Peyer's patch (tissue), 4 donors: ENCODE measurements at regions not wholly inside any gene's neighbourhood (a gene's known extent, or its start where the extent isn't known, plus 50 kb on each side); places are given as distances from the start of the nearest gene placed in this dataset.

ENCODE experiments used
- DNase-seq, 3 donors: peaks; one replicate each; pipeline ENCODE4 v3.0.0-alpha.2; 2017 to 2019
- H3K27ac ChIP-seq, 4 donors: fragments of 200-600 bp; sonication (generic); one replicate each; pipeline ENCODE4 v1.5.1; 2016 to 2019
- H3K27me3 ChIP-seq, 2 donors: fragments of 200-600 bp; sonication (generic); one replicate each; pipeline ENCODE4 v1.5.1; 2019
- H3K36me3 ChIP-seq, 3 donors: fragments of 200-600 bp; sonication (generic); one replicate each; pipeline ENCODE4 v1.5.1; 2016 to 2019
- H3K4me1 ChIP-seq, 4 donors: fragments of 200-600 bp; sonication (generic); one replicate each; pipeline ENCODE4 v1.5.1; 2016 to 2019
- H3K4me3 ChIP-seq, 4 donors: fragments of 200-600 bp; sonication (generic); 1 replicate in 3 of 4; 2 replicates in 1 of 4; pipeline ENCODE4 v1.5.1; 2016 to 2019; ENCODE audit warnings: mild to moderate bottlenecking in 1 of 4
- H3K9me3 ChIP-seq, 4 donors: fragments of 200-600 bp; sonication (generic); one replicate each; pipeline ENCODE4 v1.5.1; 2016 to 2019; ENCODE audit warnings: mild to moderate bottlenecking in 1 of 4
- CTCF ChIP-seq, 6 experiments: fragments of 450-650 bp in 4 of 6; fragments of 200-600 bp in 2 of 6; sonication (generic) in 1 of 6; IDR thresholded peaks; one replicate each; pipeline ENCODE4 v1.5.1; 2017 to 2019; ENCODE audit warnings: antibody characterized with exemption in 6 of 6, mild to moderate bottlenecking in 3 of 6, moderate library complexity in 1 of 6
- POLR2A ChIP-seq, 2 donors: fragments of 450-650 bp; IDR thresholded peaks; one replicate each; pipeline ENCODE4 v1.5.1; 2017; ENCODE audit warnings: antibody characterized with exemption in 2 of 2, mild to moderate bottlenecking in 2 of 2, moderate library complexity in 2 of 2

- no peak for TF ChIP-seq CTCF (IDR thresholded peaks at IDR 0.05)
- TF ChIP-seq POLR2A (IDR thresholded peaks at IDR 0.05) = no peak
Measured at GRCh38 chr4:136471051-136471450, 1061.2 kb downstream of the PCDH18 start.

GRCh38 chr4:136465691-136466090 is 1066.6 kb downstream of the PCDH18 start:
- Histone ChIP-seq H3K27me3 (no peaks in the 10 kb centered on the region), H3K36me3 (no peaks in the 10 kb centered on the region), H3K4me1 (no peaks in the 10 kb centered on the region), H3K4me3 (no peak overlapping the region), H3K9me3 (peaks cover 0 to 8% (median 0%) of the 10 kb centered on the region in 4 donors), H3K27ac (no peak overlapping the region)
- no peak for DNase-seq
- TF ChIP-seq POLR2A (IDR thresholded peaks at IDR 0.05) (no peak), CTCF (IDR thresholded peaks at IDR 0.05) (no peak)

More at GRCh38 chr4:136471051-136471450, 1061.2 kb downstream of the PCDH18 start:
- peaks cover 0 to 8% (median 0%) of the 10 kb centered on the region in 4 donors for H3K9me3 ChIP-seq
- no peaks in the 10 kb centered on the region for H3K27me3 ChIP-seq
- no peak overlapping the region for H3K27ac ChIP-seq
- H3K4me1 ChIP-seq = no peaks in the 10 kb centered on the region
- H3K4me3 ChIP-seq = no peak overlapping the region
- no peak for DNase-seq
- no peaks in the 10 kb centered on the region for H3K36me3 ChIP-seq

GRCh38 chr4:136463941-136464340 is 1068.4 kb downstream of the PCDH18 start:
- no peaks in the 10 kb centered on the region for H3K4me1 ChIP-seq
- H3K36me3 ChIP-seq = no peaks in the 10 kb centered on the region
- no peaks in the 10 kb centered on the region for H3K27me3 ChIP-seq
- no peak for DNase-seq
- H3K27ac ChIP-seq = no peak overlapping the region
- H3K9me3 ChIP-seq = peaks cover 0 to 8% (median 0%) of the 10 kb centered on the region in 4 donors
- TF ChIP-seq CTCF (IDR thresholded peaks at IDR 0.05) (no peak), POLR2A (IDR thresholded peaks at IDR 0.05) (no peak)
- no peak overlapping the region for H3K4me3 ChIP-seq

- no peak for DNase-seq
- TF ChIP-seq POLR2A (IDR thresholded peaks at IDR 0.05) (no peak), CTCF (IDR thresholded peaks at IDR 0.05) (no peak)
- Histone ChIP-seq H3K36me3 (no peaks in the 10 kb centered on the region), H3K9me3 (no peaks in the 10 kb centered on the region), H3K4me3 (no peak overlapping the region), H3K4me1 (no peaks in the 10 kb centered on the region), H3K27me3 (no peaks in the 10 kb centered on the region), H3K27ac (no peak overlapping the region)
Measured at GRCh38 chr4:136461533-136461932, 1070.8 kb downstream of the PCDH18 start.

GRCh38 chr4:136458326-136458725 is 1074.0 kb downstream of the PCDH18 start:
- H3K27ac ChIP-seq = no peak overlapping the region
- no peak for DNase-seq
- H3K4me3 ChIP-seq = no peak overlapping the region

More at GRCh38 chr4:136458326-136458725, 1074.0 kb downstream of the PCDH18 start:
- Histone ChIP-seq H3K27me3 (no peaks in the 10 kb centered on the region), H3K4me1 (no peaks in the 10 kb centered on the region), H3K36me3 (no peaks in the 10 kb centered on the region), H3K9me3 (no peaks in the 10 kb centered on the region)
- TF ChIP-seq POLR2A (IDR thresholded peaks at IDR 0.05) (no peak), CTCF (IDR thresholded peaks at IDR 0.05) (no peak)
